H9 (cell line): ENCODE measurements at regions not wholly inside any gene's neighbourhood (a gene's known extent, or its start where the extent isn't known, plus 50 kb on each side); places are given as distances from the start of the nearest gene placed in this dataset.

Source experiments
- DNase-seq: peaks from one replicate; pipeline ENCODE4 v3.0.0-alpha.2; 2017
- H2AFZ ChIP-seq: one replicate; pipeline ENCODE4 v1.6.1; 2013; ENCODE audit warnings: mild to moderate bottlenecking, low read length, control low read depth, moderate library complexity
- H2AK5ac ChIP-seq: 2 replicates; pipeline ENCODE4 v1.6.1; 2013; ENCODE audit warnings: low read length, control low read depth, mixed read lengths; ENCODE audit not compliant: insufficient read length
- H2BK120ac ChIP-seq: one replicate; pipeline ENCODE4 v1.6.1; 2013; ENCODE audit warnings: low read depth, mild to moderate bottlenecking, low read length, control low read depth, inconsistent platforms; ENCODE audit not compliant: poor library complexity, severe bottlenecking
- H2BK12ac ChIP-seq: 2 replicates; pipeline ENCODE4 v1.6.1; 2013; ENCODE audit warnings: low read length, control low read depth, mixed read lengths, low read depth; ENCODE audit not compliant: insufficient read length
- H2BK15ac ChIP-seq: 2 replicates; pipeline ENCODE4 v1.6.1; 2013; ENCODE audit warnings: low read depth, low read length, control low read depth
- H2BK20ac ChIP-seq: one replicate; pipeline ENCODE4 v1.6.1; 2013; ENCODE audit warnings: low read depth, mild to moderate bottlenecking, low read length, control low read depth, inconsistent platforms; ENCODE audit not compliant: poor library complexity, severe bottlenecking
- H2BK5ac ChIP-seq: 2 replicates; pipeline ENCODE4 v1.6.1; 2013; ENCODE audit warnings: low read length, control low read depth, mixed read lengths; ENCODE audit not compliant: insufficient read length
- H3K14ac ChIP-seq: 2 replicates; pipeline ENCODE4 v1.6.1; 2013; ENCODE audit warnings: low read length, control low read depth; ENCODE audit not compliant: insufficient read depth
- H3K18ac ChIP-seq: 2 replicates; pipeline ENCODE4 v1.6.1; 2013; ENCODE audit warnings: low read depth, mild to moderate bottlenecking, mixed read lengths, low read length, control low read depth; ENCODE audit not compliant: insufficient read length
- H3K23ac ChIP-seq: 2 replicates; pipeline ENCODE4 v1.6.1; 2013; ENCODE audit warnings: low read length, control low read depth, mixed read lengths, low read depth; ENCODE audit not compliant: insufficient read length
- H3K23me2 ChIP-seq: 2 replicates; pipeline ENCODE4 v1.6.1; 2013; ENCODE audit warnings: low read depth, mild to moderate bottlenecking, mixed read lengths, low read length, control low read depth; ENCODE audit not compliant: insufficient read length, poor library complexity, severe bottlenecking
- H3K27ac ChIP-seq: 2 replicates; pipeline ENCODE4 v1.5.1; 2013; ENCODE audit warnings: low read length, control low read depth, mixed read lengths, low read depth; ENCODE audit not compliant: insufficient read length
- H3K27me3 ChIP-seq: 2 replicates; pipeline ENCODE4 v1.6.1; 2013; ENCODE audit warnings: low read length, control low read depth, inconsistent platforms; ENCODE audit not compliant: insufficient read depth
- H3K4ac ChIP-seq: 2 replicates; pipeline ENCODE4 v1.6.1; 2013; ENCODE audit warnings: low read depth, mild to moderate bottlenecking, control low read depth, inconsistent platforms, low read length, moderate library complexity
- H3K4me1 ChIP-seq: 2 replicates; pipeline ENCODE4 v1.6.1; 2013; ENCODE audit warnings: low read length, control low read depth, inconsistent platforms; ENCODE audit not compliant: insufficient read depth
- H3K4me2 ChIP-seq: 2 replicates; pipeline ENCODE4 v1.6.1; 2013; ENCODE audit warnings: low read length, control low read depth, mixed read lengths; ENCODE audit not compliant: insufficient read length, insufficient read depth
- H3K56ac ChIP-seq: 2 replicates; pipeline ENCODE4 v1.6.1; 2013; ENCODE audit warnings: low read depth, mild to moderate bottlenecking, mixed read lengths, low read length, control low read depth; ENCODE audit not compliant: insufficient read length
- H3K79me1 ChIP-seq: 2 replicates; pipeline ENCODE4 v1.6.1; 2013; ENCODE audit warnings: low read depth, mild to moderate bottlenecking, moderate library complexity, low read length, control low read depth, inconsistent platforms; ENCODE audit not compliant: insufficient read depth, poor library complexity, severe bottlenecking
- H3K79me2 ChIP-seq: 2 replicates; pipeline ENCODE4 v1.6.1; 2013; ENCODE audit warnings: low read length, control low read depth, inconsistent platforms; ENCODE audit not compliant: insufficient read depth
- H3K9ac ChIP-seq: 2 replicates; pipeline ENCODE4 v1.6.1; 2013; ENCODE audit warnings: low read length, control low read depth, mixed read lengths; ENCODE audit not compliant: insufficient read length; ENCODE audit errors: extremely low read depth
- H3K9me3 ChIP-seq: one replicate; pipeline ENCODE4 v1.6.1; 2013; ENCODE audit warnings: low read depth, low read length, inconsistent platforms; ENCODE audit not compliant: control insufficient read depth
- H3T11ph ChIP-seq: one replicate; pipeline ENCODE4 v1.6.1; 2013; ENCODE audit warnings: mild to moderate bottlenecking, low read length, control low read depth, inconsistent platforms
- H4K20me1 ChIP-seq: one replicate; pipeline ENCODE4 v1.6.1; 2013; ENCODE audit not compliant: control insufficient read depth, insufficient read length, insufficient read depth
- H4K5ac ChIP-seq: 2 replicates; pipeline ENCODE4 v1.6.1; 2013; ENCODE audit warnings: low read depth, mild to moderate bottlenecking, mixed read lengths, low read length, control low read depth; ENCODE audit not compliant: insufficient read length
- H4K8ac ChIP-seq: replicated peaks from 2 replicates; pipeline ENCODE4 v1.6.1; 2013; ENCODE audit warnings: low read length, control low read depth, mixed read lengths, low read depth; ENCODE audit not compliant: insufficient read length
- H4K91ac ChIP-seq: 2 replicates; pipeline ENCODE4 v1.6.1; 2013; ENCODE audit warnings: low read depth, mild to moderate bottlenecking, moderate library complexity, mixed read lengths, low read length, control low read depth; ENCODE audit not compliant: insufficient read length
- H3K27ac Mint-ChIP-seq, 3 experiments: 2 replicates in 2 of 3; 3 replicates in 1 of 3; pipeline ENCODE4 v1.8.0; 2020 to 2021; ENCODE audit warnings: mixed read lengths in 3 of 3, mild to moderate bottlenecking in 1 of 3, moderate library complexity in 1 of 3
- H3K27me3 Mint-ChIP-seq: 2 replicates; pipeline ENCODE4 v1.8.0; 2021; ENCODE audit warnings: low read depth, mild to moderate bottlenecking, moderate library complexity, mixed read lengths
- H3K36me3 Mint-ChIP-seq, 3 experiments: 2 replicates in 2 of 3; 3 replicates in 1 of 3; pipeline ENCODE4 v1.8.0; 2020 to 2021; ENCODE audit warnings: low read depth in 3 of 3, mixed read lengths in 3 of 3; ENCODE audit not compliant: insufficient read depth in 1 of 3
- H3K4me1 Mint-ChIP-seq, 2 experiments: 2 replicates each; pipeline ENCODE4 v1.8.0; 2020; ENCODE audit warnings: mixed read lengths in 2 of 2
- H3K4me3 Mint-ChIP-seq, 2 experiments: 2 replicates in 1 of 2; 3 replicates in 1 of 2; pipeline ENCODE4 v1.8.0; 2020 to 2021; ENCODE audit warnings: mild to moderate bottlenecking in 2 of 2, mixed read lengths in 2 of 2, moderate library complexity in 1 of 2
- H3K9me3 Mint-ChIP-seq, 2 experiments: 2 replicates in 1 of 2; 3 replicates in 1 of 2; pipeline ENCODE4 v1.8.0; 2020; ENCODE audit warnings: mild to moderate bottlenecking in 2 of 2, mixed read lengths in 2 of 2, moderate library complexity in 1 of 2
- WGBS: extraction: QIAGEN DNeasy Blood & Tissue Kit; methylation state at CpG from one replicate; pipeline ENCODE4 v1.1.7; 2013; ENCODE audit warnings: missing lambda C conversion rate, low lambda C conversion rate, mixed read lengths; ENCODE audit not compliant: insufficient read length; ENCODE audit errors: extremely low coverage; 5-methylcytosine and 5-hydroxymethylcytosine counted together
- TF ChIP-seq, protein P1 (sequence below): fragments of 200-600 bp; sonication (generic); conservative IDR thresholded peaks from 3 replicates; pipeline ENCODE4 v1.8.0; 2021; ENCODE audit warnings: antibody characterized with exemption, mild to moderate bottlenecking

DNA sequence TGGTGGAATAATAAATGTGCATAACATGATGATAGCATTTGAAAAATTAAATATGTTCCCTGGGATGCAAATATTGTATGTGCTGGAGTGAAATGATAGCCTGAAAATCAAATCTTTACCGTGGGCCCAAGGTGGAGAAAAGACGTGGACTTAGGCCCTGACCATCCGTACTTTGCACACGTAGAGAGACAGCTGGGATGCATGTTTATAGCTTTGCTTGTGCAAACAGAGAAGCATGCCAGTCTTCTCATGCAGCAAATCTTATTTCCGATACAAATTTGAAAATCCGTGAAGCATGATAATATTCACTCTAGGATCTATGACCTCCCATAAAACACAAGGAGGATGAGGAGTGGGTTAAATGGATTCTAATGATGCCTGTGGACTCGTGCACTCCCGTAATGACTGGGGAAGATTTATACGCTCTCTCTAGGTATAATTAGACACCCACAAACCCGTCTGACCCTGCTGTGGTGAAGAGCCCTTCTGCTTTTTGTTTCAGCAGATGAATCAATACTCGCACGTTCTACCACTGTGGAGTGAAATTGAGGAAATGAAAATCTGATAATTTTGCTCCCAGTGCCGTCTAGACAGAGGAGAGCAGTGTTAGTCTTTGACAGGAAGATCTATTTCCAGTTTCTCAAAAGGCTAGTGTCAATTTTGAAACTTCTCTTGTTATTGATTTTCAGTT, 810.3 kb upstream of the SALL3 start:
- no peak overlapping the region for H3K56ac ChIP-seq
- H2BK15ac ChIP-seq = no peak overlapping the region
- Mint-ChIP-seq H3K9me3 (no peaks in the 10 kb centered on the region), H3K27ac (no peak overlapping the region), H3K36me3 (no peaks in the 10 kb centered on the region; a peak in 1 of 7 replicates), H3K4me3 (no peak overlapping the region), H3K27me3 (no peaks in the 10 kb centered on the region), H3K4me1 (peaks cover 6 to 9% of the 10 kb centered on the region in 2 experiments)
- H2AFZ ChIP-seq = no peak overlapping the region
- no peak overlapping the region for H4K8ac ChIP-seq
- no peaks in the 10 kb centered on the region for H3K79me2 ChIP-seq
- H3K27me3 ChIP-seq = no peaks in the 10 kb centered on the region
- H3K23ac ChIP-seq = no peak overlapping the region
- no peak overlapping the region for H3K14ac ChIP-seq
- H3K18ac ChIP-seq = no peak overlapping the region
- no peak for DNase-seq
- no peak overlapping the region for H3K9ac ChIP-seq
- H2BK120ac ChIP-seq = no peak overlapping the region
- H3K4ac ChIP-seq = no peak overlapping the region
- no peak overlapping the region for H2BK20ac ChIP-seq
- H4K20me1 ChIP-seq = no peaks in the 10 kb centered on the region
- no peak overlapping the region for H2BK12ac ChIP-seq
- no peak overlapping the region for H3K27ac ChIP-seq
- no peak overlapping the region for H2BK5ac ChIP-seq
- no peak overlapping the region for H4K5ac ChIP-seq
- no peak overlapping the region for H3K4me2 ChIP-seq
- no peak overlapping the region for H2AK5ac ChIP-seq
- no peak overlapping the region for H4K91ac ChIP-seq
- no CpG with 5 or more reads among the region's 13 CpGs for WGBS
- H3K79me1 ChIP-seq = no peaks in the 10 kb centered on the region
- no peaks in the 10 kb centered on the region for H3K9me3 ChIP-seq
- H3T11ph ChIP-seq = no peak overlapping the region
- H3K4me1 ChIP-seq = no peaks in the 10 kb centered on the region
- no peaks in the 10 kb centered on the region for H3K23me2 ChIP-seq
- TF ChIP-seq, protein P1, sequence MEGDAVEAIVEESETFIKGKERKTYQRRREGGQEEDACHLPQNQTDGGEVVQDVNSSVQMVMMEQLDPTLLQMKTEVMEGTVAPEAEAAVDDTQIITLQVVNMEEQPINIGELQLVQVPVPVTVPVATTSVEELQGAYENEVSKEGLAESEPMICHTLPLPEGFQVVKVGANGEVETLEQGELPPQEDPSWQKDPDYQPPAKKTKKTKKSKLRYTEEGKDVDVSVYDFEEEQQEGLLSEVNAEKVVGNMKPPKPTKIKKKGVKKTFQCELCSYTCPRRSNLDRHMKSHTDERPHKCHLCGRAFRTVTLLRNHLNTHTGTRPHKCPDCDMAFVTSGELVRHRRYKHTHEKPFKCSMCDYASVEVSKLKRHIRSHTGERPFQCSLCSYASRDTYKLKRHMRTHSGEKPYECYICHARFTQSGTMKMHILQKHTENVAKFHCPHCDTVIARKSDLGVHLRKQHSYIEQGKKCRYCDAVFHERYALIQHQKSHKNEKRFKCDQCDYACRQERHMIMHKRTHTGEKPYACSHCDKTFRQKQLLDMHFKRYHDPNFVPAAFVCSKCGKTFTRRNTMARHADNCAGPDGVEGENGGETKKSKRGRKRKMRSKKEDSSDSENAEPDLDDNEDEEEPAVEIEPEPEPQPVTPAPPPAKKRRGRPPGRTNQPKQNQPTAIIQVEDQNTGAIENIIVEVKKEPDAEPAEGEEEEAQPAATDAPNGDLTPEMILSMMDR = no peak
